Mesothelial cell of epicardium (in vitro differentiated cells): ENCODE measurements at regions not wholly inside any gene's neighbourhood (a gene's known extent, or its start where the extent isn't known, plus 50 kb on each side); places are given as distances from the start of the nearest gene placed in this dataset.

Experiments
- DNase-seq, 2 experiments: peaks; one replicate each; pipeline ENCODE4 v3.0.0; 2021; ENCODE audit warnings: low spot score in 2 of 2; ENCODE audit not compliant: unreplicated experiment in 2 of 2
- H3K27ac Mint-ChIP-seq: 2 replicates; pipeline ENCODE4 v1.8.0; 2021; ENCODE audit warnings: mixed read lengths
- H3K27me3 Mint-ChIP-seq: 2 replicates; pipeline ENCODE4 v1.8.0; 2021; ENCODE audit warnings: low read depth, mixed read lengths
- H3K36me3 Mint-ChIP-seq: 2 replicates; pipeline ENCODE4 v1.8.0; 2021; ENCODE audit warnings: mixed read lengths
- H3K4me1 Mint-ChIP-seq: 2 replicates; pipeline ENCODE4 v1.8.0; 2021; ENCODE audit warnings: mixed read lengths
- H3K4me3 Mint-ChIP-seq: 2 replicates; pipeline ENCODE4 v1.8.0; 2021; ENCODE audit warnings: mild to moderate bottlenecking, moderate library complexity, mixed read lengths
- H3K9me3 Mint-ChIP-seq: 2 replicates; pipeline ENCODE4 v1.8.0; 2021; ENCODE audit warnings: mixed read lengths
- CTCF ChIP-seq: fragments of 200-600 bp; sonication (generic); IDR thresholded peaks from one replicate; pipeline ENCODE4 v1.5.0; 2021; ENCODE audit warnings: antibody characterized with exemption; ENCODE audit not compliant: unreplicated experiment

GRCh38 chrX:8404926-8405325 is 59.7 kb upstream of the VCX3B start:
- H3K27me3 Mint-ChIP-seq, result no peaks in the 10 kb centered on the region
- peaks cover 7% of the 10 kb centered on the region for H3K9me3 Mint-ChIP-seq
- no peak overlapping the region for H3K27ac Mint-ChIP-seq
- TF ChIP-seq CTCF, result no peak
- H3K36me3 Mint-ChIP-seq, result no peaks in the 10 kb centered on the region
- peaks cover 23% of the 10 kb centered on the region for H3K4me1 Mint-ChIP-seq
- H3K4me3 Mint-ChIP-seq, result no peak overlapping the region
- DNase-seq, result no peak

- no peak overlapping the region for H3K4me3 Mint-ChIP-seq
- no peak overlapping the region for H3K27ac Mint-ChIP-seq
- no peak for DNase-seq
These were observed 59.0 kb upstream of the VCX3B start for GRCh38 chrX:8405631-8406030.

GRCh38 chrX:8413279-8413678 is 51.4 kb upstream of the VCX3B start:
- no peak for DNase-seq
- H3K27ac Mint-ChIP-seq, result no peak overlapping the region
- peaks cover 14% of the 10 kb centered on the region for H3K9me3 Mint-ChIP-seq
- no peaks in the 10 kb centered on the region for H3K4me1 Mint-ChIP-seq
- no peaks in the 10 kb centered on the region for H3K27me3 Mint-ChIP-seq
- no peak for TF ChIP-seq CTCF
- H3K36me3 Mint-ChIP-seq, result no peaks in the 10 kb centered on the region
- no peak overlapping the region for H3K4me3 Mint-ChIP-seq

More at GRCh38 chrX:8405631-8406030, 59.0 kb upstream of the VCX3B start:
- Mint-ChIP-seq H3K4me1 (peaks cover 23% of the 10 kb centered on the region), H3K9me3 (peaks cover 7% of the 10 kb centered on the region), H3K36me3 (no peaks in the 10 kb centered on the region), H3K27me3 (no peaks in the 10 kb centered on the region)
- TF ChIP-seq CTCF, result no peak
